ENCODE measurements at regions not wholly inside any gene's neighbourhood (a gene's known extent, or its start where the extent isn't known, plus 50 kb on each side); places are given as distances from the start of the nearest gene placed in this dataset.

DNA sequence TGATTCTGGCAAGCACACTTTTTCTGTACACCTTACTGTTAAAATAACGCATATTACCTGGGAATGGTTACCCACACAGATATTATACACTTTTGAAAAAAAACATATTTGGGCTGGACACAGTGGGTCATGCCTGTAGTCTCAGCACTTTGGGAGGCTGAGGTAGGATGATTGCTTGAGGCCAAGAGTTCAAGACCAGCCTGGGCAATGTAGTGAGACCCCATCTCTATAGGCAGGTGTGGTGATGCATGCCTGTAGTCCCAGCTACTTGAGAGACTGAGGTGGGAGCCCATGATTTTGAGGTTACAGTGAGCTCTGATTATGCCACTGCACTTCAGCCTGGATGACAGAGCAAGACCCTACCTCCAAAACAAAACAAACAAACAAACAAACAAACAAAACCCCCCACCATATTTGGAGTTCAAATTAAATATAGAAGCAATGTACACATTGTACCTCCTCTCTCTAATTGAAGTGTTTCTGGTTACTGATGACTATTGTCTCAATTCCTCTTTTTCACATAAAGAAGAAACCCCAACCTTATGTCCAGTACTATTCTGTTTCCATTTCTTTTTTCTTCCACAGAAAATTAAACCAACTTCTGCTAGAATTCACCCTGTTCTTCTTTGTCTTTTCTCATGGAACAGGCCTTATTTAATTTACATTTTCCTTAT, 152.6 kb upstream of the UMPS start:
- no peak overlapping the region for H3K27ac Mint-ChIP-seq

DNA sequence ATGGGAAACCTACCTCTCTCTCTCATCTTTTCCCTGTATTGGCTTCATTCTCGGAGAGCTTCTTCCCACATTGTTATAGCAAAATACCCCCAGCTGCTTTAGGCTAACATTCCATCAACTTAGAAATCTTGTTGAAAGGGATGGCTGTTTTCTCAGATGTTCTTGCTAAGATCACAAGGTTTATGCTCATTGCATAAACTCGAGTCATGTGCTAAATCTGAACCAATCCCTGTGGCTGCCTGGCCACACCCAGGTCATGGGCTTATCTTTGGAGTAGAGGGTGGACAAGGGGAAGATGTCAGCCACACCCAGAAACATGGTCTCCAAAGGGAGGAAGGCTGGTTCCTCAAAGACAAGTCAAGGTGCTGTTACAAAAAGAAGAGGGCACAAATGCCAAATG, 150.6 kb upstream of the UMPS start:
- peaks cover 1% of the 10 kb centered on the region for H3K36me3 Mint-ChIP-seq
- POLR2A ChIA-PET: no interaction called here
- no peak overlapping the region for H3K4me3 Mint-ChIP-seq

More for the DNA sequence above, 152.6 kb upstream of the UMPS start:
- Mint-ChIP-seq H3K27me3 (peaks cover 32% of the 10 kb centered on the region), H3K4me3 (no peak overlapping the region), H3K4me1 (peaks cover 31% of the 10 kb centered on the region), H3K9me3 (no peaks in the 10 kb centered on the region), H3K36me3 (no peaks in the 10 kb centered on the region)
- no peak for ATAC-seq (ENCODE audit: low read depth)
- POLR2A ChIA-PET: no interaction called here
- DNase-seq: no peak

DNA sequence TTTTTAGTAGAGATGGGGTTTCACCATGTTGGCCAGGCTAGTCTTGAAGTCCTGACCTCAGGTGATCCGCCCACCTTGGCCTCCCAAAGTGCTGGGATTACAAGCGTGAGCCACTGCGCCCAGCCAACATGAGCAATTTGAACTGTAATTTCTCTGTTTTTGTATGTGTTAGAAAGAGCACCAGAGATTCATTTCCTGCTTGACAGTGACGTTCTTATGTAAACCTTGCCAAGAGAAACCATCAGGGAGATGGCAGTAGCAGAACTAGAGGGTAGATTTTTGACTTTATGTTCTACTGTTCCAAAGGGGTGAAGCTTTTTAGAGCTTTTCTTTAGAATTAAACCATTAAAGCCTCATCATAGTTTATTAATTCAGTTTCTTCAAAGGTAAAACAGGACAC, 148.1 kb upstream of the UMPS start:
- H3K27ac Mint-ChIP-seq: no peak overlapping the region
- DNase-seq (no peak), ATAC-seq (ENCODE audit: low read depth) (no peak)
- no peak overlapping the region for H3K4me3 Mint-ChIP-seq
- peaks cover 3% of the 10 kb centered on the region for H3K36me3 Mint-ChIP-seq
- H3K27me3 Mint-ChIP-seq: peaks cover 56% of the 10 kb centered on the region
- H3K9me3 Mint-ChIP-seq: no peaks in the 10 kb centered on the region
- POLR2A ChIA-PET: no interaction called here
- peaks cover 26% of the 10 kb centered on the region for H3K4me1 Mint-ChIP-seq

More for the DNA sequence above, 150.6 kb upstream of the UMPS start:
- no peaks in the 10 kb centered on the region for H3K9me3 Mint-ChIP-seq
- ATAC-seq (ENCODE audit: low read depth): no peak
- DNase-seq: no peak
- H3K27ac Mint-ChIP-seq: no peak overlapping the region
- H3K4me1 Mint-ChIP-seq: peaks cover 32% of the 10 kb centered on the region
- peaks cover 41% of the 10 kb centered on the region for H3K27me3 Mint-ChIP-seq

DNA sequence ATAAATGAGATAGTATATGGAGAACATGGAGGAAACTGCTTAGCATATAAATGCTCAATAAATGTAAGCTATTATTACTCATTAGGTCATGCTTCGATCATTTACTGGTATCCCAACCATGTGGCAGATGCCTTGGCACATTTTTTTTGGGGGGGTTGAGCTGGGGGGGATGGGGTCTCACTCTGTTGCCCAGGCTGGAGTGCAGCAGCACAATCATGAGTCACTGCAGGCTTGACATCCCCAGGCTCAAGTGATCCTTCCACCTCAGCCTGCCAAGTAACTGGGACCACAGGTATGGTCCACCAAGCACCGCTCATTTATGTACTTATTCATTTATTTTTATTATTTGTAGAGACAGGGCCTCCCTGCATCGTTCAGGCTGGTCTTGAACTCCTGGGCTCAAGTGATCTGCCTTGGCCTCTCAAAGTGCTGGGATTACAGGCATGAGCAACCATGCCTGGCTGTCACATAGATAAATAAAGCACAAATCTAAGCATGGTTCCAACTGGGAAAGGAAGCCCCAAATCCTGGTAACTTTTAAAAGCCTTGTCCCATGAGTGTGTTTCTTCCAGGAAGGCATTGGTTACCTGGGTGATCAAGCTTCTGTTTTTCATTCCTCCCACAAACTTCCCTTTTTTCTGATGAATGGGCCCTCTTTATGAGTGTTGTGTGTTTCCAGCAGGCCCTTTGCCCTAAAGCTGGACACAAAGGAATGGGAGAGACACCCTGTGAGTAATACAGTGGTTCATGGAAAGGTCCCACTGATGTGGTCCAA, 147.4 kb upstream of the UMPS start:
- Mint-ChIP-seq H3K27me3 (peaks cover 57% of the 10 kb centered on the region), H3K4me1 (peaks cover 23% of the 10 kb centered on the region), H3K36me3 (peaks cover 3% of the 10 kb centered on the region), H3K9me3 (no peaks in the 10 kb centered on the region), H3K27ac (no peak overlapping the region), H3K4me3 (peak overlapping the region; percentile 44)
- POLR2A ChIA-PET: interaction anchor here (0.5 kb wide), 1 partner anchor 103 kb away, joined by 4 read pairs; no protein-coding TSS in a partner anchor
- DNase-seq (no peak), ATAC-seq (ENCODE audit: low read depth) (no peak)

DNA sequence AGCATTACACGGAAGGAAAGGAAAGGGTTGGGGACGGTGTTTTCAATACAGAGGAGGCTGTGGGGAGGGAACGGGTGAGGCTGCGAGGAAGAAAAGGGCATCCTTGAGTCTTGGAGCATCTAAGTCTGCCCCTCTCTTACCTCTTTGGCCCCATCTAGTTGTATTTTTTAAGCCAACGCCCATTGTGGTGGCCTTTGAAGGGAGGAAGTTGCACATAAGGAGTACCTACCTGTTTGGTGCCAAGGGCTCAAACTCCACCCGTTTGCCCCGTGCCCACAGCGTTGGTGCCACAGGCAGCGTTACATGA, 146.1 kb upstream of the UMPS start:
- H3K36me3 Mint-ChIP-seq: peaks cover 3% of the 10 kb centered on the region
- peak; percentile 48 for ATAC-seq (ENCODE audit: low read depth)
- no peak overlapping the region for H3K27ac Mint-ChIP-seq
- peaks cover 19% of the 10 kb centered on the region for H3K4me1 Mint-ChIP-seq
- no peak for DNase-seq
- H3K27me3 Mint-ChIP-seq: peaks cover 60% of the 10 kb centered on the region
- POLR2A ChIA-PET: no interaction called here
- H3K4me3 Mint-ChIP-seq: peak overlapping the region; percentile 61
- no peaks in the 10 kb centered on the region for H3K9me3 Mint-ChIP-seq

DNA sequence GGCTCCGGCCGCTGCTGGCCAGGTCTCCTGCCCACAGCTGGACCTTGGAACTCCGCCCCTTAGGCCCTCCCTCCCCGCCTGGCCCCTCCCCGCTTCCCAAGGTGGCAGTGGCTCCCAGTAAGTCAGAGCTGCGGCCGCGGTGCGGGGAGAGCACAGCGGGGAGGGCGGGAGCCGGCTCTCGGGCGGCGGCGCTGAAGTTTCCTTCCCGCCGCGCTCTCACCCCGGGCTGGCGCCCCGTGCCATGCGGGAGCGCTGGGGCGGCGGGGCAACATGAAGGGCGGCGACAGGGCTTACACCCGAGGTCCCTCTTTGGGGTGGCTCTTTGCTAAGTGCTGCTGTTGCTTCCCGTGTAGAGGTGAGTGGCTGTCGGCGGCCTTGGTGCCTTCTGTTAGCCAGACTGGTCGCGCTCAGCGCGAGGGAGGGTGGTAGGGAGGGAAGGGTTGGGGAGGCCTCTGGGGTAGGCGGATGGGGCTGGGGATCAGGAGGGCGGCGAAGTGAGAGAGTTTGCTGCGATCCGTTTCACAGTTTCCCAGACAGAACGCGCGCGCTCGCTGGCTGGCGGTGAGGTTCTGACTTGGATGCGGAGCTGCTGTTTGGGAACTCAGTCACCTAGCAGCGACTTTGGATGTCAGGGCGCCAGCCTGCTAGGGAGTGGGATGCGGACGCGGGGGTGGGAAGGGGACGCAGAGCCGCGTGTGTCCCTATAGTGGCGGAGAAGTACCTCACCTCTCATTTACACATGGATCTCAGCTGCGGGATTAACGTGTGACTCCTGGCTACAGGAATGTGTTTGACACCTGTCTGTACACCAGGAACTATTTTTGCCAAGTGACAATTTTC, 145.5 kb upstream of the UMPS start:
- POLR2A ChIA-PET: interaction anchor here (0.7 kb wide), 1 partner anchor 103 kb away, joined by 3 read pairs; no protein-coding TSS in a partner anchor
- ATAC-seq (ENCODE audit: low read depth) (peak; percentile 79), DNase-seq (peak; percentile 59)
- Mint-ChIP-seq H3K36me3 (peaks cover 3% of the 10 kb centered on the region), H3K4me1 (peaks cover 19% of the 10 kb centered on the region), H3K9me3 (no peaks in the 10 kb centered on the region), H3K4me3 (peak overlapping the region; percentile 89), H3K27ac (peak overlapping the region; percentile 45), H3K27me3 (peaks cover 56% of the 10 kb centered on the region)

DNA sequence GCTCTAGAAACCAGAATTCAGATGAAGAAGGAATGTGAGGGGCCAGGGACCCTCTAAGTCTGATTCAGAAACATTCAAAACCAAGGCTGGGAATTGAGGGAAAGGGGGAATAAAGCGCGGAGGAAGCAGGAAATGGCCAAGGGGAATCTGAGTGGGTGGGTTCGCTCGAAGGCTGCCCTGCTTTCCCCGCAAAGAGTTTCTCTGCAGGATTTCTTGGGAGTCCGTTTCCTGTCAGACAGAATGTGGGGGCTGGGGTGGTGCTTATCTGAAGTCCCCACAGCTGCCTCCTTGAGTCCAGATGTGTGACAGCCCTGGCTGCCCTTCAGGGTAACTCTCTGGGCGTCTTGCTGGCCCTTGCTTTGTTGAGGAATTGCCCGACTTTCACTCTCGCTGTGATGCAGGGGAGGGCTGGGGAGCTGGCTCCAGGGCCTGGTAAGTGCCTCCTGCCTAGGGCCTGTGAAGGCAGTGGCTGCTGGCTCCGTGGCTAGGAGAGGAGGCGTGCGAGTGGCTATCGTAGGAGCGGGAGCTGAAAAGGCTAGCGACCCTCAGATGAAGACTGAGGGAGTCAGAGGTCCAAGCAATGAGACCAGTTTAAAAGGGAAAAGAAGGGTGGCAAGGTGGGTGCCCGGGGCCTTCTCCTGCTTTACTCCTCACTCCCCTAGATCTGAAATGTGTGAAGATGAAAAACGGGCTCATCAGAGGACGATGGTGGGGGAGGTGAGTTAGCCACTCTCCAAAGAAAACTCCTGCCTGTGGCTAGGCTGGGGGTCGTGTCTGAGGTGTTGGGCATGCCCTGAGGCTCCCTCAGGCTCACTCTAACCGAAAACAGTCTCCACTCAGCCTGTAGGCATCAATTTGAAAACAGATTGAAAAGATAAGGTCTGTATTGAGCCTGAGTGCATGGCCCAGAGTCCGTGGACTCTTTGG, 143.9 kb upstream of the UMPS start:
- Mint-ChIP-seq H3K9me3 (no peaks in the 10 kb centered on the region), H3K4me1 (peaks cover 19% of the 10 kb centered on the region), H3K4me3 (no peak overlapping the region), H3K36me3 (peaks cover 3% of the 10 kb centered on the region), H3K27ac (no peak overlapping the region), H3K27me3 (peaks cover 51% of the 10 kb centered on the region)
- no peak for ATAC-seq (ENCODE audit: low read depth)
- POLR2A ChIA-PET: no interaction called here
- DNase-seq: no peak

DNA sequence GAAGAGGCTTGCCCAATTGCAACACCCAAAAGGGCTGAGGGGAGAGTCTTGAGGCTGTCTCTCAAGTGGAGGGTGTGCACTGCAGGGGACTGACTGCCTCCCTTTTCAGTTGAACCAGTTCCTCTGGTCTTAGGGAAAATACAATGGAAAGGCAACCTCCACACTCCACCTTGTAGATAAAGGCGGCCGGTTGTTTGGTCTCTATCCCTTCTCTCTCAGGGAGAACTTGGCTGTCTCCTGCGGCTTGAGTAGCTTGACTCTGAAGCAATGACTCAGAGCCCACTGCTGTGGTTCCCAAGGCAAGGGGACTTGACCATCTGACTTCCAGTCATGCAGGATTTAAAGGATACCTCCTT, 143.2 kb upstream of the UMPS start:
- POLR2A ChIA-PET: no interaction called here
- Mint-ChIP-seq H3K27ac (no peak overlapping the region), H3K36me3 (peaks cover 3% of the 10 kb centered on the region), H3K9me3 (no peaks in the 10 kb centered on the region), H3K4me3 (no peak overlapping the region), H3K4me1 (peaks cover 19% of the 10 kb centered on the region), H3K27me3 (peaks cover 46% of the 10 kb centered on the region)
- no peak for ATAC-seq (ENCODE audit: low read depth)
- DNase-seq: no peak

DNA sequence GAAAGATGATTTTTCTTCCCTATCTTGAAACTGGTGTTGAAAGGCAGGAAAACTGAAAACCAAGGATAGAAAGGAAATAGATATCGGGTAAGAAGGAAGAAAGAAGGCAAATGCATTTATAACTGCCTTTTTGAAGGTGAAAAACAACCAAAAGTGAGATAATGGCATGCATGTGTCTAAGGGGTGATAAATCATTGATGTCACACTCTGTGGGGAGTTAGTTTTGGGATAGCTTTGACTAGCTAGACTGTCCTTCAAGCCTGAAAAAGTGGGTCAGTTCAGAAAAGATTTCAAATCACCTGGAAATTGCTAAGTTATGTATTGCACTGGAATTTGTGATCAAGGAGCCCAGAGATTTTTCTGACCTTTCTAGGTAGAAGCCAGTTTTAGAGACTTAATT, 142.2 kb upstream of the UMPS start:
- Mint-ChIP-seq H3K36me3 (peaks cover 3% of the 10 kb centered on the region), H3K27ac (no peak overlapping the region), H3K4me1 (peaks cover 25% of the 10 kb centered on the region), H3K9me3 (no peaks in the 10 kb centered on the region), H3K27me3 (peaks cover 41% of the 10 kb centered on the region), H3K4me3 (no peak overlapping the region)
- ATAC-seq (ENCODE audit: low read depth): no peak
- POLR2A ChIA-PET: no interaction called here
- no peak for DNase-seq

DNA sequence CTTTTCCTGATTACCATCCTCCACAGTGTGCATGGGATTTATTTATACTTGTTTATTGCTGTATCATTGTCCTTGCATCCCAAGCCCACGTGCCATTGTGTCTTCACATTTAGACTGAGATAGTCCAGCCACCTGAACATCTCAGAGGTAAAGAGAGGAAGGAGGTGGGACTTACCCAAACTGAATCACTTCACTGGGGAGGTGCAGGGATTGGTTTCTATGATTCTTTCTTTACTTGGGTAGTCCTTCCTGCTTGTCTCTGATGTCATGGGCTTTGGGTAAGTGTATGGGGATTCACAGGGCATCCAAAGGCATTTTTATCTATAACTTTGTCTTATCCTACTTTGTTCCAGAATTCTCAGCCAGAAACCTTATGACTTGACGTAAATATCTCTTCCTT, 141.5 kb upstream of the UMPS start:
- no peak overlapping the region for H3K4me3 Mint-ChIP-seq
- peaks cover 38% of the 10 kb centered on the region for H3K27me3 Mint-ChIP-seq
- no peak for ATAC-seq (ENCODE audit: low read depth)
- peaks cover 1% of the 10 kb centered on the region for H3K36me3 Mint-ChIP-seq
- POLR2A ChIA-PET: no interaction called here
- no peaks in the 10 kb centered on the region for H3K9me3 Mint-ChIP-seq
- no peak for DNase-seq
- H3K4me1 Mint-ChIP-seq: peaks cover 27% of the 10 kb centered on the region
- no peak overlapping the region for H3K27ac Mint-ChIP-seq

DNA sequence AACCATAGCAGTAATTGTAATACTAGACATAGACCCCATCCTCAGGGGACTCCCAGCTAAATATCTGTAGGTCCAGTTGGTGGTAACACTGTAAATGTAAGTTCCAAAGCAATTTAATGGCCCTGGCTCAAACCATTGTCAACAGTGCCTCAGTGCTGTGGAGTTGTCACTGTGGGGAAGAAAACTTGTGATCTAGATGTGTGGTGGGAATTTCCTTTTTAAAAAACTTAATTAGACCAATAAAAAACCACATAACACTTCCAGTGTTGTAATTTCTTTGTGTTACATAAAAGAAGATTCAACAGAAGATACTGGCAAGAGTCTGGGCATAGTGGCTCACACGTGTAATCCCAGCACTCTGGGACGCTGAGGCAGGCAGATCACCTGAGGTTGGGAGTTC, 138.6 kb upstream of the UMPS start:
- ATAC-seq (ENCODE audit: low read depth) (no peak), DNase-seq (no peak)
- no peak overlapping the region for H3K4me3 Mint-ChIP-seq
- H3K4me1 Mint-ChIP-seq: peaks cover 15% of the 10 kb centered on the region
- no peaks in the 10 kb centered on the region for H3K36me3 Mint-ChIP-seq
- H3K27ac Mint-ChIP-seq: no peak overlapping the region
- H3K9me3 Mint-ChIP-seq: no peaks in the 10 kb centered on the region
- H3K27me3 Mint-ChIP-seq: peaks cover 34% of the 10 kb centered on the region
- POLR2A ChIA-PET: no interaction called here

DNA sequence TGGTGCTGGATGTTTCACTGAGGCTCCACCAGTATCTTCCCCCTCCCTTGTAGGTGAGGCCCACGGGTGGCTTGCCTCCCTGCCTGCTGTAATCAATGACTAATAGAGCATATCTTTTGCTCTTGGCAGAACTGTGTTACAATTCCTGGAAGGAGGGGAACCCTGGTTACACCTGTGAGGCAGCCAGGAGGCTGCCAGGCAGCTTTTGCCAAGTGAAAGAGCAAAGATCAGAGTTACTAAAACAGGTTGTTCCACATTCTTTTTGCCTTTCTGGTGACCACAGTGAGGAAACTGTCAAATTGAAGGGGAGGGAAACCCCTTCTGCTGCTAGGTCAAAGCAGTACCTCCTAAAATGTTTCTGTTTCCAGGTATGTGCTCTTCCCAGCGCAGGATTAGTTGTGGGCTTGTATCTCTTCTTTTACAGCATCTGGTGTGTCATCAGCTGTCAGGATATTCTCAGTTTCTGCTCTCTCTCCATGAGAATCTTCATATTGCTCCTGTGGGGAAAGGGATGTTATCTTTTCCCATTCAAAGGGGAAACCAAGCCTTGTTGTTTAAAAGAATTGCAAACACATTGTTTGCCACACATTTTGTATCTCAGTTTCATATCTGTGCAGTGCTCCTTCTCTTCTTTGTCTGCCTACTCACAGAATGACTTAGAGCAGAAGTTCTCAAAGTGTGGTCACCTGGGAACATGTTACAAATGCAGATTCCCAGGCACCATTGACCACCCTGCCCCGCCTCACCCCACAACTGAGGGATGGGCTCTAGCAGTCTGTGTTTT, 137.4 kb upstream of the UMPS start:
- ATAC-seq (ENCODE audit: low read depth) (peak; percentile 60), DNase-seq (no peak)
- peak overlapping the region; percentile 29 for H3K4me3 Mint-ChIP-seq
- no peaks in the 10 kb centered on the region for H3K36me3 Mint-ChIP-seq
- peaks cover 35% of the 10 kb centered on the region for H3K27me3 Mint-ChIP-seq
- H3K4me1 Mint-ChIP-seq: peaks cover 15% of the 10 kb centered on the region
- POLR2A ChIA-PET: no interaction called here
- no peaks in the 10 kb centered on the region for H3K9me3 Mint-ChIP-seq
- H3K27ac Mint-ChIP-seq: peak overlapping the region; percentile 40
